NB4 (cell line): ENCODE measurements at regions not wholly inside any gene's neighbourhood (a gene's known extent, or its start where the extent isn't known, plus 50 kb on each side); places are given as distances from the start of the nearest gene placed in this dataset.
A peak's percentile ranks its signal among the peaks of the same experiment; 100 is the strongest.

Source experiments
- DNase-seq: peaks from one replicate; pipeline ENCODE4 v3.0.0; 2010; ENCODE audit warnings: low read depth
- H3K4me3 ChIP-seq: one replicate; pipeline ENCODE4 v1.5.1; 2011; ENCODE audit warnings: mild to moderate bottlenecking, low read depth, low read length, moderate library complexity
- CTCF ChIP-seq: IDR thresholded peaks from one replicate; pipeline ENCODE4 v1.5.1; 2012; ENCODE audit warnings: low read depth, low read length
- MAX ChIP-seq: IDR thresholded peaks from 2 replicates; pipeline ENCODE4 v1.6.1; 2011; ENCODE audit warnings: low read depth, low read length
- MYC ChIP-seq: IDR thresholded peaks from 2 replicates; pipeline ENCODE4 v1.6.1; 2011; ENCODE audit warnings: low read depth, low read length
- POLR2A ChIP-seq: IDR thresholded peaks from 2 replicates; pipeline ENCODE4 v1.6.1; 2011; ENCODE audit warnings: mild to moderate bottlenecking; ENCODE audit not compliant: insufficient read length; ENCODE audit errors: extremely low read depth

- no peak for DNase-seq
- no peak overlapping the region for H3K4me3 ChIP-seq
- TF ChIP-seq MYC: no peak
- TF ChIP-seq POLR2A: no peak
These were observed 187.8 kb upstream of the GAS1 start for GRCh38 chr9:87135074-87135473.

- no peak for DNase-seq
- H3K4me3 ChIP-seq: no peak overlapping the region
- TF ChIP-seq POLR2A: no peak
- no peak for TF ChIP-seq MYC
- TF ChIP-seq CTCF: no peak
- TF ChIP-seq MAX: no peak
These were observed 190.4 kb upstream of the GAS1 start for GRCh38 chr9:87137718-87138117.

- no peak for DNase-seq
- TF ChIP-seq CTCF (no peak), MYC (no peak), MAX (no peak), POLR2A (no peak)
- H3K4me3 ChIP-seq: no peak overlapping the region
These were observed 191.1 kb upstream of the GAS1 start for GRCh38 chr9:87138128-87139040.

- TF ChIP-seq CTCF (no peak), MYC (no peak), POLR2A (no peak), MAX (no peak)
- no peak overlapping the region for H3K4me3 ChIP-seq
- no peak for DNase-seq
These were observed 191.9 kb upstream of the GAS1 start for GRCh38 chr9:87139099-87139730.

- H3K4me3 ChIP-seq: no peak overlapping the region
- TF ChIP-seq CTCF (no peak), MYC (no peak), POLR2A (no peak), MAX (no peak)
- DNase-seq: no peak
These were observed 192.8 kb upstream of the GAS1 start for GRCh38 chr9:87140142-87140541.

- no peak overlapping the region for H3K4me3 ChIP-seq
- TF ChIP-seq CTCF: no peak
- TF ChIP-seq MYC: no peak
- no peak for TF ChIP-seq MAX
- TF ChIP-seq POLR2A: no peak
- DNase-seq: peak; percentile 3
These were observed 193.4 kb upstream of the GAS1 start for GRCh38 chr9:87140605-87141109.
